ENCODE measurements at regions not wholly inside any gene's neighbourhood (a gene's known extent, or its start where the extent isn't known, plus 50 kb on each side); places are given as distances from the start of the nearest gene placed in this dataset.
A peak's percentile ranks its signal among the peaks of the same experiment; 100 is the strongest.
"Not testable (repeated sequence)": the region's sequence is repeated elsewhere in the genome, so short reads cannot be mapped to it uniquely, and the experiment has no call there.

GRCh38 chr10:33596422-33596821, 262.0 kb upstream of the NRP1 start:
- Histone ChIP-seq H3K4ac (ENCODE audit: low read depth, low read length) (no peak overlapping the region), H3K23ac (ENCODE audit: low read length) (no peak overlapping the region), H3K36me3 (ENCODE audit: control insufficient read depth in 1 of 2, insufficient read depth in 2 of 2, low read length in 2 of 2) (no peaks in the 10 kb centered on the region), H2AFZ (ENCODE audit: insufficient read depth, low read length, poor library complexity) (no peak overlapping the region), H3K4me1 (ENCODE audit: control insufficient read depth in 1 of 2, insufficient read depth in 2 of 2, low read length in 2 of 2) (peaks cover 0 to 2% of the 10 kb centered on the region in 2 experiments), H4K8ac (ENCODE audit: low read depth, low read length) (no peak overlapping the region), H4K91ac (ENCODE audit: low read depth, low read length) (no peak overlapping the region), H3K4me2 (ENCODE audit: low read length) (no peak overlapping the region), H3K4me3 (ENCODE audit: low read depth, low read length) (no peak overlapping the region), H4K12ac (ENCODE audit: low read depth, low read length) (no peak overlapping the region), H3K79me2 (ENCODE audit: control insufficient read depth, insufficient read depth, low read length, poor library complexity) (no peaks in the 10 kb centered on the region), H3K14ac (ENCODE audit: low read length) (no peak overlapping the region), H3K9me3 (ENCODE audit: insufficient read depth, low read depth, low read length) (no peaks in the 10 kb centered on the region), H3K18ac (ENCODE audit: low read length) (no peak overlapping the region), H2BK120ac (ENCODE audit: insufficient read depth, low read length, poor library complexity) (no peak overlapping the region), H2AK5ac (ENCODE audit: low read length) (no peak overlapping the region), H3K27ac (ENCODE audit: low read depth, low read length) (no peak overlapping the region), H2BK12ac (ENCODE audit: low read length) (no peak overlapping the region), H3K27me3 (ENCODE audit: insufficient read depth, low read length) (no peaks in the 10 kb centered on the region), H3K9ac (ENCODE audit: low read length) (no peak overlapping the region), H3K79me1 (ENCODE audit: low read length) (no peaks in the 10 kb centered on the region), H2BK5ac (ENCODE audit: low read depth, low read length, poor library complexity) (no peak overlapping the region)
- peak in 1 of 2 donors; percentile 11 for DNase-seq
- no CpG with 5 or more reads among the region's 6 CpGs for WGBS (ENCODE audit: extremely low coverage, insufficient coverage, insufficient read length)

- no peak overlapping the region for H3K4me3 ChIP-seq (ENCODE audit: low read depth, low read length)
- H3K27ac ChIP-seq (ENCODE audit: low read depth, low read length), result no peak overlapping the region
- H4K91ac ChIP-seq (ENCODE audit: low read depth, low read length), result no peak overlapping the region
- DNase-seq, result no peak
- H3K36me3 ChIP-seq (ENCODE audit: control insufficient read depth in 1 of 2, insufficient read depth in 2 of 2, low read length in 2 of 2), result no peaks in the 10 kb centered on the region
- no peak overlapping the region for H3K23ac ChIP-seq (ENCODE audit: low read length)
- no peak overlapping the region for H2BK5ac ChIP-seq (ENCODE audit: low read depth, low read length, poor library complexity)
- H3K9me3 ChIP-seq (ENCODE audit: insufficient read depth, low read depth, low read length), result no peaks in the 10 kb centered on the region
- no peaks in the 10 kb centered on the region for H3K27me3 ChIP-seq (ENCODE audit: insufficient read depth, low read length)
- H3K4ac ChIP-seq (ENCODE audit: low read depth, low read length), result no peak overlapping the region
- H3K79me2 ChIP-seq (ENCODE audit: control insufficient read depth, insufficient read depth, low read length, poor library complexity), result no peaks in the 10 kb centered on the region
- H2AFZ ChIP-seq (ENCODE audit: insufficient read depth, low read length, poor library complexity), result no peak overlapping the region
- no peak overlapping the region for H3K18ac ChIP-seq (ENCODE audit: low read length)
- no peak overlapping the region for H2BK12ac ChIP-seq (ENCODE audit: low read length)
- no peak overlapping the region for H4K8ac ChIP-seq (ENCODE audit: low read depth, low read length)
- H2BK120ac ChIP-seq (ENCODE audit: insufficient read depth, low read length, poor library complexity), result no peak overlapping the region
- peaks cover 0 to 2% of the 10 kb centered on the region in 2 experiments for H3K4me1 ChIP-seq (ENCODE audit: control insufficient read depth in 1 of 2, insufficient read depth in 2 of 2, low read length in 2 of 2)
- no peak overlapping the region for H2AK5ac ChIP-seq (ENCODE audit: low read length)
- no peak overlapping the region for H3K14ac ChIP-seq (ENCODE audit: low read length)
- H3K9ac ChIP-seq (ENCODE audit: low read length), result no peak overlapping the region
- no peak overlapping the region for H3K4me2 ChIP-seq (ENCODE audit: low read length)
- no peak overlapping the region for H4K12ac ChIP-seq (ENCODE audit: low read depth, low read length)
- no peaks in the 10 kb centered on the region for H3K79me1 ChIP-seq (ENCODE audit: low read length)
- no CpG with 5 or more reads among the region's 8 CpGs for WGBS (ENCODE audit: extremely low coverage, insufficient coverage, insufficient read length)
These were observed 260.0 kb upstream of the NRP1 start for GRCh38 chr10:33594475-33594874.

GRCh38 chr10:33588974-33589600, 254.6 kb upstream of the NRP1 start:
- peaks cover 2% of the 10 kb centered on the region for H3K79me1 ChIP-seq (ENCODE audit: low read length)
- no peaks in the 10 kb centered on the region for H3K9me3 ChIP-seq (ENCODE audit: insufficient read depth, low read depth, low read length)
- no peak overlapping the region for H4K91ac ChIP-seq (ENCODE audit: low read depth, low read length)
- no peaks in the 10 kb centered on the region for H3K79me2 ChIP-seq (ENCODE audit: control insufficient read depth, insufficient read depth, low read length, poor library complexity)
- no peak overlapping the region for H2BK5ac ChIP-seq (ENCODE audit: low read depth, low read length, poor library complexity)
- no peak overlapping the region for H2AFZ ChIP-seq (ENCODE audit: insufficient read depth, low read length, poor library complexity)
- H3K9ac ChIP-seq (ENCODE audit: low read length), result no peak overlapping the region
- H2BK12ac ChIP-seq (ENCODE audit: low read length), result no peak overlapping the region
- H3K18ac ChIP-seq (ENCODE audit: low read length), result no peak overlapping the region
- H3K27me3 ChIP-seq (ENCODE audit: insufficient read depth, low read length), result no peaks in the 10 kb centered on the region
- no peaks in the 10 kb centered on the region for H3K36me3 ChIP-seq (ENCODE audit: control insufficient read depth in 1 of 2, insufficient read depth in 2 of 2, low read length in 2 of 2)
- WGBS (ENCODE audit: extremely low coverage, insufficient coverage, insufficient read length), result no CpG with 5 or more reads among the region's 5 CpGs
- H3K4ac ChIP-seq (ENCODE audit: low read depth, low read length), result no peak overlapping the region
- H4K12ac ChIP-seq (ENCODE audit: low read depth, low read length), result no peak overlapping the region
- DNase-seq, result no peak
- no peak overlapping the region for H4K8ac ChIP-seq (ENCODE audit: low read depth, low read length)
- no peak overlapping the region for H2AK5ac ChIP-seq (ENCODE audit: low read length)
- no peak overlapping the region for H3K4me3 ChIP-seq (ENCODE audit: low read depth, low read length)
- H3K4me1 ChIP-seq (ENCODE audit: control insufficient read depth in 1 of 2, insufficient read depth in 2 of 2, low read length in 2 of 2), result peaks cover 3 to 11% of the 10 kb centered on the region in 2 experiments
- H3K4me2 ChIP-seq (ENCODE audit: low read length), result no peak overlapping the region
- H3K23ac ChIP-seq (ENCODE audit: low read length), result no peak overlapping the region
- no peak overlapping the region for H2BK120ac ChIP-seq (ENCODE audit: insufficient read depth, low read length, poor library complexity)
- H3K14ac ChIP-seq (ENCODE audit: low read length), result no peak overlapping the region
- no peak overlapping the region for H3K27ac ChIP-seq (ENCODE audit: low read depth, low read length)

- H3K4me3 ChIP-seq (ENCODE audit: low read depth, low read length); H3K36me3 ChIP-seq (ENCODE audit: control insufficient read depth in 1 of 2, insufficient read depth in 2 of 2, low read length in 2 of 2); H2AFZ ChIP-seq (ENCODE audit: insufficient read depth, low read length, poor library complexity); H2BK12ac ChIP-seq (ENCODE audit: low read length); H2AK5ac ChIP-seq (ENCODE audit: low read length); H3K4ac ChIP-seq (ENCODE audit: low read depth, low read length); H3K79me1 ChIP-seq (ENCODE audit: low read length); H4K8ac ChIP-seq (ENCODE audit: low read depth, low read length); H3K9me3 ChIP-seq (ENCODE audit: insufficient read depth, low read depth, low read length); H3K27me3 ChIP-seq (ENCODE audit: insufficient read depth, low read length); H3K4me1 ChIP-seq (ENCODE audit: control insufficient read depth in 1 of 2, insufficient read depth in 2 of 2, low read length in 2 of 2); H4K12ac ChIP-seq (ENCODE audit: low read depth, low read length); DNase-seq; H3K23ac ChIP-seq (ENCODE audit: low read length); H3K18ac ChIP-seq (ENCODE audit: low read length); H3K4me2 ChIP-seq (ENCODE audit: low read length); H2BK5ac ChIP-seq (ENCODE audit: low read depth, low read length, poor library complexity); H3K9ac ChIP-seq (ENCODE audit: low read length); H3K79me2 ChIP-seq (ENCODE audit: control insufficient read depth, insufficient read depth, low read length, poor library complexity); H3K14ac ChIP-seq (ENCODE audit: low read length): not testable (repeated sequence)
- peak overlapping the region; percentile 50 for H2BK120ac ChIP-seq (ENCODE audit: insufficient read depth, low read length, poor library complexity)
- peak overlapping the region; percentile 25 for H4K91ac ChIP-seq (ENCODE audit: low read depth, low read length)
- WGBS (ENCODE audit: extremely low coverage, insufficient coverage, insufficient read length), result no CpG with 5 or more reads among the region's 3 CpGs
- peak overlapping the region; percentile 48 for H3K27ac ChIP-seq (ENCODE audit: low read depth, low read length)
These were observed 250.1 kb upstream of the NRP1 start for GRCh38 chr10:33584596-33584995.

Measured in trophoblast cell (in vitro differentiated cells and primary cell).